Thymus (tissue), 11 donors: ENCODE measurements at regions not wholly inside any gene's neighbourhood (a gene's known extent, or its start where the extent isn't known, plus 50 kb on each side); places are given as distances from the start of the nearest gene placed in this dataset.

ENCODE experiments used
- DNase-seq, 9 donors: peaks; one replicate each; pipeline ENCODE4 v3.0.0-alpha.2; 2013; ENCODE audit warnings: low spot score in 9 of 9, low read depth in 6 of 9, missing footprints in 1 of 9
- H3K27ac ChIP-seq, 2 donors: one replicate each; pipeline ENCODE4 v1.5.1; 2013; ENCODE audit warnings: control low read depth in 1 of 2, low read depth in 1 of 2, low read length in 1 of 2, mild to moderate bottlenecking in 1 of 2, moderate library complexity in 1 of 2
- H3K27me3 ChIP-seq, 2 donors: one replicate each; pipeline ENCODE4 v1.5.1; 2013; ENCODE audit warnings: low read length in 1 of 2; ENCODE audit not compliant: control insufficient read depth in 2 of 2, insufficient read depth in 1 of 2
- H3K36me3 ChIP-seq, 2 donors: one replicate each; pipeline ENCODE4 v1.5.1; 2013; ENCODE audit warnings: low read length in 1 of 2, mild to moderate bottlenecking in 1 of 2, moderate library complexity in 1 of 2; ENCODE audit not compliant: control insufficient read depth in 2 of 2, insufficient read depth in 2 of 2
- H3K4me1 ChIP-seq, 2 donors: one replicate each; pipeline ENCODE4 v1.5.1; 2013; ENCODE audit warnings: low read length in 2 of 2; ENCODE audit not compliant: control insufficient read depth in 2 of 2, insufficient read depth in 2 of 2
- H3K4me3 ChIP-seq, 2 donors: one replicate each; pipeline ENCODE4 v1.5.1; 2013; ENCODE audit warnings: low read length in 2 of 2, control low read depth in 1 of 2, mild to moderate bottlenecking in 1 of 2
- H3K9me3 ChIP-seq, 2 donors: one replicate each; pipeline ENCODE4 v1.5.1; 2013; ENCODE audit warnings: low read length in 1 of 2, mild to moderate bottlenecking in 1 of 2; ENCODE audit not compliant: control insufficient read depth in 2 of 2, insufficient read depth in 1 of 2
- WGBS: extraction: QIAGEN DNeasy Blood & Tissue Kit; methylation state at CpG from one replicate; pipeline ENCODE4 v1.1.7; 2013; 5-methylcytosine and 5-hydroxymethylcytosine counted together
- donor health status: healthy.

GRCh38 chr7:84686373-84686772 lies 491.8 kb upstream of the SEMA3A start:
- Histone ChIP-seq H3K9me3 (no peaks in the 10 kb centered on the region), H3K36me3 (no peaks in the 10 kb centered on the region), H3K4me1 (no peaks in the 10 kb centered on the region), H3K27me3 (no peaks in the 10 kb centered on the region), H3K27ac (no peak overlapping the region), H3K4me3 (no peak overlapping the region)
- no peak for DNase-seq
- WGBS, result 81% methylated on average over 1 of the region's 1 CpG

GRCh38 chr7:84684836-84685480 lies 490.4 kb upstream of the SEMA3A start:
- DNase-seq, result no peak
- 100% methylated on average over 1 of the region's 1 CpG for WGBS

GRCh38 chr7:84682543-84682942 lies 488.0 kb upstream of the SEMA3A start:
- no peak for DNase-seq
- Histone ChIP-seq H3K9me3 (no peaks in the 10 kb centered on the region), H3K27me3 (no peaks in the 10 kb centered on the region), H3K36me3 (no peaks in the 10 kb centered on the region), H3K4me3 (no peak overlapping the region), H3K4me1 (no peaks in the 10 kb centered on the region), H3K27ac (no peak overlapping the region)
- WGBS, result 96% methylated on average over 2 of the region's 2 CpGs

More at GRCh38 chr7:84684836-84685480, 490.4 kb upstream of the SEMA3A start:
- Histone ChIP-seq H3K9me3 (no peaks in the 10 kb centered on the region), H3K27ac (no peak overlapping the region), H3K4me1 (no peaks in the 10 kb centered on the region), H3K27me3 (no peaks in the 10 kb centered on the region), H3K36me3 (no peaks in the 10 kb centered on the region), H3K4me3 (no peak overlapping the region)

GRCh38 chr7:84678841-84679240 lies 484.3 kb upstream of the SEMA3A start:
- no peak for DNase-seq
- no peak overlapping the region for H3K4me3 ChIP-seq
- H3K27me3 ChIP-seq, result no peaks in the 10 kb centered on the region
- H3K27ac ChIP-seq, result no peak overlapping the region
- H3K36me3 ChIP-seq, result no peaks in the 10 kb centered on the region
- WGBS, result 98% methylated on average over 2 of the region's 2 CpGs
- H3K9me3 ChIP-seq, result no peaks in the 10 kb centered on the region
- no peaks in the 10 kb centered on the region for H3K4me1 ChIP-seq

GRCh38 chr7:84677117-84677732 lies 482.6 kb upstream of the SEMA3A start:
- no peak for DNase-seq
- Histone ChIP-seq H3K4me3 (no peak overlapping the region), H3K27me3 (no peaks in the 10 kb centered on the region), H3K27ac (no peak overlapping the region), H3K4me1 (no peaks in the 10 kb centered on the region), H3K36me3 (no peaks in the 10 kb centered on the region), H3K9me3 (no peaks in the 10 kb centered on the region)
- WGBS, result 97% methylated on average over 1 of the region's 1 CpG

GRCh38 chr7:84675633-84676034 lies 481.0 kb upstream of the SEMA3A start:
- H3K27ac ChIP-seq, result no peak overlapping the region
- no peaks in the 10 kb centered on the region for H3K36me3 ChIP-seq
- H3K27me3 ChIP-seq, result no peaks in the 10 kb centered on the region
- no peak for DNase-seq
- H3K9me3 ChIP-seq, result no peaks in the 10 kb centered on the region
- 85% methylated on average over 4 of the region's 4 CpGs for WGBS
- H3K4me3 ChIP-seq, result no peak overlapping the region
- H3K4me1 ChIP-seq, result no peaks in the 10 kb centered on the region

- 86% methylated on average over 2 of the region's 2 CpGs for WGBS
- Histone ChIP-seq H3K4me3 (no peak overlapping the region), H3K36me3 (no peaks in the 10 kb centered on the region), H3K4me1 (no peaks in the 10 kb centered on the region), H3K9me3 (no peaks in the 10 kb centered on the region), H3K27me3 (no peaks in the 10 kb centered on the region), H3K27ac (no peak overlapping the region)
- no peak for DNase-seq
Observed at GRCh38 chr7:84674236-84674913, 479.8 kb upstream of the SEMA3A start.

- no peak for DNase-seq
- H3K27ac ChIP-seq, result no peak overlapping the region
Observed at GRCh38 chr7:84669177-84669732, 474.7 kb upstream of the SEMA3A start.

GRCh38 chr7:84668116-84668515 lies 473.5 kb upstream of the SEMA3A start:
- Histone ChIP-seq H3K27me3 (no peaks in the 10 kb centered on the region), H3K4me1 (no peaks in the 10 kb centered on the region), H3K27ac (no peak overlapping the region), H3K36me3 (no peaks in the 10 kb centered on the region), H3K9me3 (no peaks in the 10 kb centered on the region), H3K4me3 (no peak overlapping the region)
- WGBS, result 68% methylated on average over 1 of the region's 1 CpG
- DNase-seq, result no peak

More at GRCh38 chr7:84669177-84669732, 474.7 kb upstream of the SEMA3A start:
- H3K36me3 ChIP-seq, result no peaks in the 10 kb centered on the region
- no peak overlapping the region for H3K4me3 ChIP-seq
- 54% methylated on average over 3 of the region's 3 CpGs for WGBS
- H3K27me3 ChIP-seq, result no peaks in the 10 kb centered on the region
- H3K4me1 ChIP-seq, result no peaks in the 10 kb centered on the region
- no peaks in the 10 kb centered on the region for H3K9me3 ChIP-seq
